Upper lobe of left lung (tissue), 4 donors: ENCODE measurements at regions not wholly inside any gene's neighbourhood (a gene's known extent, or its start where the extent isn't known, plus 50 kb on each side); places are given as distances from the start of the nearest gene placed in this dataset.

ENCODE experiments used
- POLR2AphosphoS5 ChIP-seq, 2 donors: sonication (generic); formaldehyde crosslinking; IDR thresholded peaks; one replicate each; pipeline ENCODE4 v1.5.1; 2017; ENCODE audit warnings: antibody characterized with exemption in 2 of 2
- TF ChIP-seq, protein P1 (sequence below), 6 experiments: fragments of 450-650 bp in 4 of 6; fragments of 200-600 bp in 2 of 6; sonication (generic) in 2 of 6; IDR thresholded peaks; one replicate each; pipeline ENCODE4 v1.5.1; 2016 to 2019; ENCODE audit warnings: antibody characterized with exemption in 6 of 6

DNA sequence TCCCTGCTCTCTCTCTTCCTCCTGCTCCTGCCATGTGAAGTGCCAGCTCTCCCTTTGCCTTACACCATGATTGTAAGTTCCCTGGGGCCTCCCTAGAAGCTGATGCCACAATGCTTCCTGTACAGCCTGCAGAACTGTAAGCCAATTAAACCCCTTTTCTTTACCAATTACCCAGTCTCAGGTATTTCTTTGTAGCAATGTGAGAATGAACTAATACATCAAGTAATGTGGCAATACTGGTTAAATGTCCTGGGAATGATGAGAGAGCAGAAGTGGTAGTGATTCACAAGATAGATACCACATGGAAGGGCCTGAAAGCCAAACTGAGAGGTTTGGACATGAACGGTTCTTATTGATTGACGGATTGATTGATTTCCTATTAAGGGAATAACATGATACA is 62.6 kb upstream of the IL12B start:
- TF ChIP-seq, protein P1, sequence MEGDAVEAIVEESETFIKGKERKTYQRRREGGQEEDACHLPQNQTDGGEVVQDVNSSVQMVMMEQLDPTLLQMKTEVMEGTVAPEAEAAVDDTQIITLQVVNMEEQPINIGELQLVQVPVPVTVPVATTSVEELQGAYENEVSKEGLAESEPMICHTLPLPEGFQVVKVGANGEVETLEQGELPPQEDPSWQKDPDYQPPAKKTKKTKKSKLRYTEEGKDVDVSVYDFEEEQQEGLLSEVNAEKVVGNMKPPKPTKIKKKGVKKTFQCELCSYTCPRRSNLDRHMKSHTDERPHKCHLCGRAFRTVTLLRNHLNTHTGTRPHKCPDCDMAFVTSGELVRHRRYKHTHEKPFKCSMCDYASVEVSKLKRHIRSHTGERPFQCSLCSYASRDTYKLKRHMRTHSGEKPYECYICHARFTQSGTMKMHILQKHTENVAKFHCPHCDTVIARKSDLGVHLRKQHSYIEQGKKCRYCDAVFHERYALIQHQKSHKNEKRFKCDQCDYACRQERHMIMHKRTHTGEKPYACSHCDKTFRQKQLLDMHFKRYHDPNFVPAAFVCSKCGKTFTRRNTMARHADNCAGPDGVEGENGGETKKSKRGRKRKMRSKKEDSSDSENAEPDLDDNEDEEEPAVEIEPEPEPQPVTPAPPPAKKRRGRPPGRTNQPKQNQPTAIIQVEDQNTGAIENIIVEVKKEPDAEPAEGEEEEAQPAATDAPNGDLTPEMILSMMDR (IDR thresholded peaks at IDR 0.05) = no peak
- TF ChIP-seq POLR2AphosphoS5 (IDR thresholded peaks at IDR 0.05) = no peak
